Activated naive CD8-positive, alpha-beta T cell (primary cell): ENCODE measurements at regions not wholly inside any gene's neighbourhood (a gene's known extent, or its start where the extent isn't known, plus 50 kb on each side); places are given as distances from the start of the nearest gene placed in this dataset.

ENCODE experiments used
- H3K27ac Mint-ChIP-seq: one replicate; pipeline ENCODE4 v1.8.0; 2021; ENCODE audit warnings: mixed read lengths
- H3K27me3 Mint-ChIP-seq: one replicate; pipeline ENCODE4 v1.8.0; 2021; ENCODE audit warnings: mixed read lengths
- H3K36me3 Mint-ChIP-seq: one replicate; pipeline ENCODE4 v1.8.0; 2021; ENCODE audit warnings: mixed read lengths
- H3K4me1 Mint-ChIP-seq: one replicate; pipeline ENCODE4 v1.8.0; 2021; ENCODE audit warnings: low read depth, mixed read lengths
- H3K4me3 Mint-ChIP-seq: one replicate; pipeline ENCODE4 v1.8.0; 2021; ENCODE audit warnings: mild to moderate bottlenecking, mixed read lengths
- H3K9me3 Mint-ChIP-seq: one replicate; pipeline ENCODE4 v1.8.0; 2021; ENCODE audit warnings: low read depth, mixed read lengths

DNA sequence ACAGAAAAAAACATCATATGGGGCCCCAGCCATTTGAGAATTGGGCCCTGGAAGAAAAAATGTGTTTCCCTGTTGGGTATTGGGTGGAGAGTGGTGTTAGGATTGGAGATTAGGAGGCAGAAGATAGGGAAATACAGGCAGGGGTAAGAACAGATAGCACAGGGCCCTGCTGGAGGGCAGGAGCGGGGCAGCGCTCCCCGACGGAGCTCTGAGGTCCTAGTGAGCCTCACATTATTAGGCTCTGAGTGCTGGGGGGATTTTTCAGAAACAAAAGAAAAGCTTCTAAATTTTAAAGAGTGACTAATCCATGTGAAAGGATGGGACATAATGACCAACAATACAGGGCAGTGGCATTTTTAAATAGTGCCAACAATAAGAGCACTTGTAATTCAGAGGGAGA lies 241.2 kb downstream of the SOX2 start:
- Mint-ChIP-seq H3K4me1 (no peaks in the 10 kb centered on the region), H3K36me3 (no peaks in the 10 kb centered on the region), H3K27ac (no peak overlapping the region), H3K9me3 (no peaks in the 10 kb centered on the region), H3K27me3 (no peaks in the 10 kb centered on the region), H3K4me3 (no peak overlapping the region)

DNA sequence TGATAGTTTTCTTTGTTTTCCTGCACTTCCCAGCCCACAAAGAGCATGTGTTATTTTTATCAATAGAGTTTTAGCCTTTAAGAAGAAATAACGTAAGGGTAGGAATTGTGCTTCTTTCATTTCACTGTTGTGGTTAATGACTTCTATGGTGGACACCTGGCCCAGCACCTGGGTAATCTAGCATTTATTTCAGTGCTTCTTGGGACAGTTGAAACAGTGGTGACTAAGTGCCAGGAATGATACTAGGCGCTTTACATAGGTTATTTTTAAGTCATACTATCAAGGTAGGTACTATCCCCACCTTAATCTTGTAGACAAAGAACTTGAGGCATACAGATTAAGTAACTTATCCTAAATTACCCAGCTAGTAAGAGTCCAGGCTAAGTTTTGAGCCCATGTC lies 243.8 kb downstream of the SOX2 start:
- Mint-ChIP-seq H3K36me3 (no peaks in the 10 kb centered on the region), H3K27me3 (no peaks in the 10 kb centered on the region), H3K27ac (no peak overlapping the region), H3K4me3 (no peak overlapping the region), H3K9me3 (no peaks in the 10 kb centered on the region), H3K4me1 (no peaks in the 10 kb centered on the region)

DNA sequence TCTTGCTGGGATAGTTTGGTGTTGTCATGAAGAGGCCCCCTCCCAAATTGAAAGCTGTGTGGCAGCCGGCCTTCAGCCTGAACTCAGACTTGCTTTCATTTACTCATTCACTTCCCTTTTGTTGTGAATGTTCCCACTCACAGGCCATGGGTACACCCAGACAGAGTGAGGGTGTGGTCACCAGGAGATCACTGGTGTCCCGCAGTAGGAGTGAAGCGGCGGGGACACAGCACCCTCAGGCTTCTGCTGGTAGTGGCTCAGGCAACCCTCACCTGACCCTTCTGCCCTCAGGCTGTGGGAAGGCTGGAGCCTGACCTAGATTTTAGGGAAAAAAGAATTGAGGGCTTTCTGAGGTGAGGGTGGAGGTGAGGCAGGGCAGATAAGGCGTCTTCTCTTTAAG lies 244.4 kb downstream of the SOX2 start:
- Mint-ChIP-seq H3K4me1 (no peaks in the 10 kb centered on the region), H3K27me3 (no peaks in the 10 kb centered on the region), H3K9me3 (no peaks in the 10 kb centered on the region), H3K27ac (no peak overlapping the region), H3K4me3 (no peak overlapping the region), H3K36me3 (no peaks in the 10 kb centered on the region)

DNA sequence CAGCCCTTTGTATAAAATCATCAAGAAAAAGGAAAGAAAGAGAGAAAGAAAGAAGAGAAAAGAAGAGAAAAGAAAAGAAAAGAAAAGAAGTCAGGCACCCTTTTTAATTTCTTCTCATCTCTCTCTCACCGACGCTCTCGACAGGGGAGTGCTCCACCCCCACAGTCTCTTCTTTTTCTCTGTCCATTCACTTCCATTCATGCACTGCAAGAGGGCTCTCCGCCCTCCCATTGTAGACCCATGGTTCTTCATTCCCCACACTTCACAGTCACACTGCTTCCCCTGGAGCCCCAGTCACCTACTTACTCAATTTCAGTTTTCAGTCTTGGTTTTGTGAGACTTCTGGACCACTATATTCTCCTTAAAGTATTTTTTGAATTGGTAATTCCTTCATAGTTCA lies 254.7 kb downstream of the SOX2 start:
- peaks cover 2% of the 10 kb centered on the region for H3K27me3 Mint-ChIP-seq
- H3K27ac Mint-ChIP-seq: no peak overlapping the region
- H3K4me1 Mint-ChIP-seq: no peaks in the 10 kb centered on the region
- no peaks in the 10 kb centered on the region for H3K9me3 Mint-ChIP-seq
- H3K4me3 Mint-ChIP-seq: no peak overlapping the region
- H3K36me3 Mint-ChIP-seq: no peaks in the 10 kb centered on the region

DNA sequence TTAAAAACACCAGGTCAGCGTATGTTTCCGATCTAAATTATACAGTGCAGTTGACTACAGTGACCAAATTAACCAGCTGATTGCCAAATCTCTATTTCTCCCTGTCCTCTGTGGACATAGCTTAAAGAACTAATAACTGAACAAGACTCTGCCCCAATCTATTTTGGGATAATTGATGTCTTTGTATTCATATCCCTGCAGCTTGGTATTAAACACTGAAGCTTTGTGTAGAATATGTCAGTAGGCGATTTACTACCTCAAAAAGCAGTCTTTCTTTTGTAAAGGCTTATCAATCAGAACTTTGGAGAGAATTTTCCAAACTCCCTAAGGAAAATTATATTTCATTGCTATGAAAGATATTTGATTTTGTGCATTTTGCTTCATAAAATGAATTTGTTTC lies 258.2 kb downstream of the SOX2 start:
- no peaks in the 10 kb centered on the region for H3K36me3 Mint-ChIP-seq
- peaks cover 2% of the 10 kb centered on the region for H3K27me3 Mint-ChIP-seq
- no peak overlapping the region for H3K4me3 Mint-ChIP-seq
- no peak overlapping the region for H3K27ac Mint-ChIP-seq
- no peaks in the 10 kb centered on the region for H3K9me3 Mint-ChIP-seq
- H3K4me1 Mint-ChIP-seq: no peaks in the 10 kb centered on the region

DNA sequence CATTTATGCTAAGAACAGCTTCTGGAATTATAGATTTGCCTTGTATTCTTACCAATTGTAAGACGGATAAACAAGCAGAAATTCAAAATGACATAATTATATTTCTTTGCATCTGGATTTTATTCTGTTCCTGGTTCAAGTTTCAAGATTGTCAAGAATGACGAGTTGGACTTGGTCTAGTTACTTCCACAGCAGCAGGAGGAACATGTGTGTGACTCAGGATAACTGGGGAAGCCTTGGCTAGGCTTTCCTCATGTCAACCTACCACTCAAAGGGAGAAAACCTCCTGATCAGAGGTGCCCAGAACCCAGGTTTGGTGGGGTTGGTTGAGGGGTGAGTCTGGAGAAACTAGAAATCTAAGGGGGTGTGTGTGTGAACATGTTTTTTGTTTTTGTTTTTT lies 259.7 kb downstream of the SOX2 start:
- Mint-ChIP-seq H3K4me3 (no peak overlapping the region), H3K27ac (no peak overlapping the region), H3K36me3 (no peaks in the 10 kb centered on the region), H3K9me3 (no peaks in the 10 kb centered on the region), H3K27me3 (peaks cover 1% of the 10 kb centered on the region), H3K4me1 (no peaks in the 10 kb centered on the region)

DNA sequence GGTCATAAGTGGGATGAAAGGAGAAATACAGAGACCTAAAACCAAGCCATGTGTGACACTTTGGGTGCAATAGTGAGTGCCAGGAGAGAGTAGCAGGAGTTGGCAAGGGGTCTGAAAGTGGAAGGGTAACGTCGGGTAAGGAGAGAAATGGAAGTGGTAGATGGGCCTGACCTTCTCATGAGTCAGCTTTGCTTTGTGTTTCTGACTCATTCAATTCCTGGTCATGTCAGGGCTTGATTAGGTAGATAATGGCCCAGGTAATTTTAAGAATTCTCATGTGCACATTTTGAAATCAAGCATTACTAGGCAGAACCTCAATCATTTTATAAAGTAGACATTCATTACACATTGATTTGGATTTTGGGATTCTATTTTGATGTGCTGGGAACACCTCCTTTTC lies 262.5 kb downstream of the SOX2 start:
- Mint-ChIP-seq H3K27me3 (no peaks in the 10 kb centered on the region), H3K36me3 (no peaks in the 10 kb centered on the region), H3K4me3 (no peak overlapping the region), H3K27ac (no peak overlapping the region), H3K9me3 (no peaks in the 10 kb centered on the region), H3K4me1 (no peaks in the 10 kb centered on the region)

DNA sequence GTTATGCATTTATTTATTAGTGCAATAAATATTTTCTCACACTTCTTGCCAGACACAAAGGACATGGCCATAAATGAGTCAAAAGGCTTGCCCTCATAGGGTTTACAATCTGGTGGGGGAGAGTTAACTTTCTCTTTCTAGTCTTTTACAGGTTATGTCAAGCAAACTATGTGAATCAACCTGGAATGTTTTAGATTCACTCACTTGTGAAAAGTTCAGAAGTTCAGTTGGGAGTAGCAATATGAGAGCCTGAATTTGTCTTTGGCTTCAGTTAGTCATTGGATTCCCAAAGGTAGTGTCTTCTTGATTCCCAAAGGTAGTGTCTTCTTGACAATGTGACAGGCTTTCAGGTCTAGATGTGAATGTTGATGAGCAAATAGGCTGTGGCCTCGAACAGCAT lies 264.8 kb downstream of the SOX2 start:
- no peak overlapping the region for H3K27ac Mint-ChIP-seq
- H3K4me1 Mint-ChIP-seq: no peaks in the 10 kb centered on the region
- H3K4me3 Mint-ChIP-seq: no peak overlapping the region
- no peaks in the 10 kb centered on the region for H3K36me3 Mint-ChIP-seq
- H3K9me3 Mint-ChIP-seq: no peaks in the 10 kb centered on the region
- H3K27me3 Mint-ChIP-seq: no peaks in the 10 kb centered on the region

DNA sequence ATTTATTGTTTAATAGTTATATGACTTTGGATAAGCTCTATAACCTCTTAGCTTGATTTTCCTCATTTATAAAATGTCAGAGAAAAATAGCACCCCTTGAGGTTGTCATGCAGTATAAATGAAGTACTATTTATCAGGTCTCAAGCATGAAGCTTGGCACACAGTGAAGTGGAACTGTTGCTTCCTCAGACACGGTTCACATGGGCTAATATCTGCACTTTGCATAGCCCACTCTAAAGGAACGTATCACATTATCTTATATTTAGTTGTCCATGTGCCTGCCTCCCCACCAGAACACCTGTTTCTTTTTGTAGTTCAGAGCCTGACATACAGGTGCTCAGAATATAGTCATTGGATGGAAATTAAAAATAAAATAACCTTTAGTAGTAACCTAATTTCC lies 273.7 kb downstream of the SOX2 start:
- Mint-ChIP-seq H3K4me3 (no peak overlapping the region), H3K27me3 (peaks cover 5% of the 10 kb centered on the region), H3K9me3 (peaks cover 14% of the 10 kb centered on the region), H3K27ac (no peak overlapping the region), H3K4me1 (no peaks in the 10 kb centered on the region), H3K36me3 (no peaks in the 10 kb centered on the region)

DNA sequence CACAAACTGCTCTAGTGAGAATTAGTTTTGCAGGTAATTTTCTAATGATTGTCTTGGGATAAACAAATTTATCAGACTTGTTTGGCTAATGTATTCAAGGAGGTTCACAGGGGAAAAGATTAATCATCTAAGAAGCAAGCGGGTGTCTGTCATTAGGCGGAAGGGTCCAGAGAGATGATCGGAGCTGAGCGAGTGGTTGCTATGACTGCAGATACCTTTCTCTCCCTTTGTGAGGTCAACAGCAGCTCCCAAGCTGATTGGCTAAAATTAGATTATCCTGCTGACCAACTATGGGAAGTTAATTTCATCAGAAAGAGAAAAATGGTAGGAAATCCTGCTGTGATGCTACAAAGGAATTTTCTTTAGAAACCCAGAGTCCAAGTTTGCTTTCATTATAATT lies 276.0 kb downstream of the SOX2 start:
- Mint-ChIP-seq H3K27ac (no peak overlapping the region), H3K9me3 (peaks cover 15% of the 10 kb centered on the region), H3K27me3 (peaks cover 5% of the 10 kb centered on the region), H3K4me3 (no peak overlapping the region), H3K4me1 (no peaks in the 10 kb centered on the region), H3K36me3 (no peaks in the 10 kb centered on the region)

DNA sequence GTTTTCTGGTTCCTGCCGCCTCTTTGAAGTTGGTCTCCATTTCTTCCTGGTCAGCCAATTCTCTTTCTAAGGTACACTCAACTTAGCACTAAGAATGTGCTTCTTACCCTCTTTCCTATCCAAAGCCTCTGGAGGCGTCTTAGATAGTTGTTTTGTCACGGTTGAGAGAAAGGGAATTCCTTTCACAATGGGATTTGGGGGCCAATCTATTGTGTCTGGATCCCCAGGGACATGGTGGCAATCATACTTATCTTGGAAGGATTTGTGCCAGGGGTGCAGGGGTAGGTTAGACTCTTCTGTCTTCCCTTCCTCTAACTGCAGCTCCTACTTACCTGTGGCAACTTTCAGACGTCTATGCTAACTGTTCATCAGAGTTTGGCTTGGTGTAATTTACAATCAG lies 287.1 kb downstream of the SOX2 start:
- Mint-ChIP-seq H3K36me3 (no peaks in the 10 kb centered on the region), H3K27ac (no peak overlapping the region), H3K9me3 (peaks cover 6% of the 10 kb centered on the region), H3K4me1 (no peaks in the 10 kb centered on the region), H3K27me3 (no peaks in the 10 kb centered on the region), H3K4me3 (no peak overlapping the region)

DNA sequence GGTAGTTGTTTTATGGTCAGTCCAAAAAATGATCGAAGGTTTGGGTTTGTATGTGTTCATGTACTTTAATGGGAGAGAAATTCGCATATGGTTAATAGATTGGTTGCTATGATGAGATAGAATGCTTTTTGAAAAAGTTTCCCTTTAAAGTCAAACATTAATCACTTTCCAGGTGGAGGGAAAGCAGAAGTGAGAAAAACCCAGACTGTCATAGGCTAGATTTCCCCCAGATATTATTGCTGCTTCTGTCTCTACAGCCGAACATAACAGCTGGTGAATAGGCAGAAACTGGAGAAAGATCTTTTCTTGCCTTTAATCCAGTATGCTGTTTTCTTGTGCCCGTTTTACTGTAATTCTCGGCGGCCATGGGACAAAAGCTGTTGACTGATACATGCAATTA lies 287.6 kb downstream of the SOX2 start:
- Mint-ChIP-seq H3K4me3 (no peak overlapping the region), H3K27ac (no peak overlapping the region), H3K9me3 (peaks cover 5% of the 10 kb centered on the region), H3K27me3 (no peaks in the 10 kb centered on the region), H3K36me3 (no peaks in the 10 kb centered on the region), H3K4me1 (no peaks in the 10 kb centered on the region)

DNA sequence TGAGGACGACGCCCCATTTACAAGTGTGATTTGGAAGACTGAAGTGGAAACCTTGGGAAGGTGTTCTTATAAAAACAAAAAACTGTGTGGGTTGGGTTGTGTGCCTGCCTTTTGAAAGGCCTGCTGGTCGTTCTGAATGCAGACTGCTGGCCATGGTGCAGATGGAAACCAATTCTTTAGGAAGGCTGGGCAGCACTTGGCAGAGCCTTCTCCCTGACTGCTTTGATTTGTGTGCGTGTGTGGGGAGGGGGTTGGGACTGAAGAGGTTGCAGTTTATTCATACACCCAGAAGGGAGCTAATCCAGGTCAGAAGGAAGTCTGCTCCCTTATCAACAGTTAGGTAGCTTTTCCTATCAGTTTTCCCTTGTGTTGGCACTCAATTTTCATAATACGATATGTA lies 288.7 kb downstream of the SOX2 start:
- Mint-ChIP-seq H3K27me3 (no peaks in the 10 kb centered on the region), H3K4me3 (no peak overlapping the region), H3K9me3 (no peaks in the 10 kb centered on the region), H3K36me3 (no peaks in the 10 kb centered on the region), H3K27ac (no peak overlapping the region), H3K4me1 (no peaks in the 10 kb centered on the region)

DNA sequence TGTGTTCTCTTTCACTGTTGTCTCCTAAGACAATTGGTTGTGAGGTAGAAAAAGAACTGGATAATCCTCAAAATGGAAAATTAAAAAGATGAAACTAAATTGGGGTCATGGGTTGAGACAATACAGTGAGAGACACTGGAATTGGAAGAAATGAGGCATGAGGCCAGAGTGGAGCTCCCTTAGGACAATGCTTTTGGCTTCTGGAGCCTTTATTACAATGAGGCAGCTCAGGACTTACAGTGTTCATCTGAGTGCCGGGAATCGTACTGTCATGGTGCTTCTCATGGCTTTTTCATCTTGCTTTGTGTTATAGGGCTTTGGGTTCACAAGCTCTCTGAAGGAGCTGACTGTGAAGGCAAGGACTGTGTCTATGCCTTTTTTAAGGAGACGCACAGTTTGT lies 293.5 kb downstream of the SOX2 start:
- no peaks in the 10 kb centered on the region for H3K27me3 Mint-ChIP-seq
- no peak overlapping the region for H3K27ac Mint-ChIP-seq
- H3K36me3 Mint-ChIP-seq: no peaks in the 10 kb centered on the region
- H3K4me1 Mint-ChIP-seq: no peaks in the 10 kb centered on the region
- no peak overlapping the region for H3K4me3 Mint-ChIP-seq
- no peaks in the 10 kb centered on the region for H3K9me3 Mint-ChIP-seq

DNA sequence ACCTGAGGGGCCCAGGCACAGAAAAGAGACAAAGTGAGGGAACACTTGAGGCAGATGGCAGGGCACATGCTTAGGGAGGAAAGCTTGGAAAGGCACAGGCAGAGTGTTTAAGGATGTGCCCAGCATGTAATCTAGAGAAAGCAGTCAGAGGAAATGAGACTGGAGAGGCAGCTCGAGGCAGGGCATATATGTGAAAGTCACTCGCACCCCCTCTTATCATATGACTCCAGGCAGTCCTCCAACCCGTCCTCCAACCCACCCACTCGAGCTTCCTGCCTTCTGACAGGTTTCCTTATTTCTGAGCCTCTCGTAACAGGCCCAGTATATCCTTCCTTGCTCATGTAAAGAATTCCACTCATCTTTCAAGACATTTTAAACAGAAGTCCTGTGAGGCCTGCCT lies 294.0 kb downstream of the SOX2 start:
- no peaks in the 10 kb centered on the region for H3K9me3 Mint-ChIP-seq
- H3K27me3 Mint-ChIP-seq: no peaks in the 10 kb centered on the region
- H3K4me3 Mint-ChIP-seq: no peak overlapping the region
- no peaks in the 10 kb centered on the region for H3K4me1 Mint-ChIP-seq
- no peak overlapping the region for H3K27ac Mint-ChIP-seq
- H3K36me3 Mint-ChIP-seq: no peaks in the 10 kb centered on the region

DNA sequence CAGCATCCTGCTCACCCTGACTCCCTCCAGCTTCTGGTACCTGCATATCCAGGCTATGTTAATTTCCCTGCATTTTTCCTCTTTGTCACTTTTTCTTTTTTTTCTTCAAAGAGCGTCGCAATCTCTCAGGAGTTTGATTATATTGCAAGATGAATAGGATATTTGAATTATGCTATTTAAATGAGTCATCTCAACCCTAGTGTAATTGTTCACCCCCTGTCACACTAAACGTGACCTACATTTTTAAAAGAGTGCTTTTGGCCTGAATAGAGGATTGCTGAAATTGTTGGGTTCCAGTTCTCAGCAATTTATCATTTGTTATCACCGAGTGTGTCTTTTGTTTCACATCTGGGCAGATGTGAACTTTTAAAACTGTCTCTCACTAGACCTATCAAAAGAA lies 294.7 kb downstream of the SOX2 start:
- H3K27ac Mint-ChIP-seq: no peak overlapping the region
- no peaks in the 10 kb centered on the region for H3K27me3 Mint-ChIP-seq
- no peak overlapping the region for H3K4me3 Mint-ChIP-seq
- H3K36me3 Mint-ChIP-seq: no peaks in the 10 kb centered on the region
- no peaks in the 10 kb centered on the region for H3K4me1 Mint-ChIP-seq
- H3K9me3 Mint-ChIP-seq: no peaks in the 10 kb centered on the region

DNA sequence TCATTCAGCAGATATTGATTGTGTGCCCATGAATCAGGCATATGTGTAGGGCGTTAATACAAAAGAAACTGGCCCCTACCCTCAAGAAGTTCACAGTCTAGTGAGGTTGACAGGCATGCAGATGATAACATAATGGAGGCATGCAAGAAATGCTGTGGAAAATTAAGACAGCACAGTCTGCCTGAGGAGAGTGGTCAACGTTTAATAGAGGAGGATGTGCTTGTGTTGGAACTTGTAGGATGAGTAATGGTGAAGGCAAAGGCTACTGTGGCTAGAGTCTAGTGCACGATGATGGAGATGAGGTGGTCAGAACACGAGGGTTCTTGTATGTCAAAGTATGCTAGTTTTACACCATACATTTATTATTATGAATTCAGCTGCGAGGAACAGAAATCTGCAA lies 295.7 kb downstream of the SOX2 start:
- no peaks in the 10 kb centered on the region for H3K9me3 Mint-ChIP-seq
- no peaks in the 10 kb centered on the region for H3K4me1 Mint-ChIP-seq
- no peaks in the 10 kb centered on the region for H3K27me3 Mint-ChIP-seq
- no peak overlapping the region for H3K4me3 Mint-ChIP-seq
- no peak overlapping the region for H3K27ac Mint-ChIP-seq
- no peaks in the 10 kb centered on the region for H3K36me3 Mint-ChIP-seq
